GM12873 (cell line): ENCODE measurements at regions not wholly inside any gene's neighbourhood (a gene's known extent, or its start where the extent isn't known, plus 50 kb on each side); places are given as distances from the start of the nearest gene placed in this dataset.

Experiments used
- TF ChIP-seq, protein P1 (sequence below): IDR thresholded peaks from 2 replicates; pipeline ENCODE4 v1.5.1; 2012; ENCODE audit warnings: low read depth, mild to moderate bottlenecking, moderate library complexity, low read length, control low read depth; ENCODE audit not compliant: insufficient read depth; ENCODE audit errors: missing control alignments

DNA sequence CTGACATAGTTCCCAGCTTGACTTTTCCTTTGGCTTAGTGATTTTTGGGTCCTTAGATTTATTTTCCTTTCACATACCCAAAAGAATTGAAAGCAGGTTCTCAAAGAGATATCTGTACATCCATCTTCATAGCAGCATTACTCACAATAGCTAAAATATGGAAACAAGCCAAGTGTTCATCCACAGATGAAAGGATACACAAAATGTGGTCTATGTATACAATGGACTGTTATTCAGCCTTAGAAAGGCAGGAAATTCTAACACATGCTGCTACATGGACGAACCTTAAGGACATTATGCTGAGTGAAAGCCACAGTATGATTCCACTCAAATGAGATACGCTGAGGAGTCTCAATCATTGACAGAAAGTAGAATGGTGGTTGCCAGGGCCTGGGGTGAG, 171.8 kb downstream of the IGLL1 start:
- TF ChIP-seq, protein P1, sequence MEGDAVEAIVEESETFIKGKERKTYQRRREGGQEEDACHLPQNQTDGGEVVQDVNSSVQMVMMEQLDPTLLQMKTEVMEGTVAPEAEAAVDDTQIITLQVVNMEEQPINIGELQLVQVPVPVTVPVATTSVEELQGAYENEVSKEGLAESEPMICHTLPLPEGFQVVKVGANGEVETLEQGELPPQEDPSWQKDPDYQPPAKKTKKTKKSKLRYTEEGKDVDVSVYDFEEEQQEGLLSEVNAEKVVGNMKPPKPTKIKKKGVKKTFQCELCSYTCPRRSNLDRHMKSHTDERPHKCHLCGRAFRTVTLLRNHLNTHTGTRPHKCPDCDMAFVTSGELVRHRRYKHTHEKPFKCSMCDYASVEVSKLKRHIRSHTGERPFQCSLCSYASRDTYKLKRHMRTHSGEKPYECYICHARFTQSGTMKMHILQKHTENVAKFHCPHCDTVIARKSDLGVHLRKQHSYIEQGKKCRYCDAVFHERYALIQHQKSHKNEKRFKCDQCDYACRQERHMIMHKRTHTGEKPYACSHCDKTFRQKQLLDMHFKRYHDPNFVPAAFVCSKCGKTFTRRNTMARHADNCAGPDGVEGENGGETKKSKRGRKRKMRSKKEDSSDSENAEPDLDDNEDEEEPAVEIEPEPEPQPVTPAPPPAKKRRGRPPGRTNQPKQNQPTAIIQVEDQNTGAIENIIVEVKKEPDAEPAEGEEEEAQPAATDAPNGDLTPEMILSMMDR: no peak

DNA sequence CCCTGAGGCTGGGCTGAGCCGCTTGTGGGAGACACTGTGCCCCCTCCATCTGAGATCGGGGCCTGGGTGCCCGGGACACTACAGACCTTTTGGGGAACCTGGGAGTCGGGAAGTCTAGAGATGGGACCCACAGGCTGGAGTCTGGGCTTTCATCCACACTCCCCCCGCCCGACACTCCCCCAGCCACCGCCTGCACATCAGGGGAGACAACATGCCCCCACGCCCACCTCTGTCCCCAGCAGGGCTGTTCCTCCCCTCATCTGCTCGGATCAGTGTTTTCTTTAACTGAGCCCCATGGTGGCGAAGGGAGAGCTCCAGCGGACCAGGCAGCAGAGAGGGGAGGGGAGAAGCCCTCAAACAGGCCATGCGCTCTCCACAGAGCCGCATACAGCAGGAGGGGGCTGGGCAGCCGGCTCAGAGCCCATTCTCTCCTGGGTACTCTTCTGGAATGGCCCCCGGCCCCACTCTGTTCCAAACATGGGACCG, 174.7 kb downstream of the IGLL1 start:
- TF ChIP-seq, protein P1: no peak

DNA sequence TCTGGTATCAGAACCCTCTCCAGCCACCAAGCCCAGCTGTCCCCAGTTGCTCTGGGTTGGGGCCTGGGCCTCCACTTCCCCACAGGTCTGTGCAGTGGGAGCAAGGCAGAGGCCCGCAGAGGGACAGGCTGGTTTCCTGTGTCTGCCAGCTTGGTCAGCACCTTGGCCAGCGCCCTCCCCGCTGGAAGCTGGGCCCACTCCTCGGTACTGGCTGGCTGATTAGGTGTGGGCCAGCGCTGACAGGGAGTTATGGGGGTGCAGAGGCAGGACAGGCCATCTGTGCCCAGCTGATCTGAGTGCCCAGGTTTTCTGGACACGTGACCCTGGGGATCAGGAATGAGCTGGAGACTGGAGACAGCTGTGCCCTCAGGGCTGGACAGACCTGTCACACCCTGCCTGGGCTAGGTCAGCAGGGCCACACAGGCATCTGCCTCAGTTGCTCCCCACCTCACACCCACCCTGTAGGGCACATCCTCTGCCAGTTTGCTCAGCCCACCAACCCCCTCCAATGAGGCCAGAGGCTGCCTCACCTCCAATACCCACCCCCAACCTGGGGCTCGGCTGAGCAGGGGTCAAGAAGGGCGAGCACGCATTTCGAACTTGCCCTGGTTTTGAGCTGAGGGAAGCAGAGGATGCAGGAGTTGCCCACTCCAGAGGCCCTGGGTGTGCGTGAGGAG, 175.3 kb downstream of the IGLL1 start:
- TF ChIP-seq, protein P1: no peak

DNA sequence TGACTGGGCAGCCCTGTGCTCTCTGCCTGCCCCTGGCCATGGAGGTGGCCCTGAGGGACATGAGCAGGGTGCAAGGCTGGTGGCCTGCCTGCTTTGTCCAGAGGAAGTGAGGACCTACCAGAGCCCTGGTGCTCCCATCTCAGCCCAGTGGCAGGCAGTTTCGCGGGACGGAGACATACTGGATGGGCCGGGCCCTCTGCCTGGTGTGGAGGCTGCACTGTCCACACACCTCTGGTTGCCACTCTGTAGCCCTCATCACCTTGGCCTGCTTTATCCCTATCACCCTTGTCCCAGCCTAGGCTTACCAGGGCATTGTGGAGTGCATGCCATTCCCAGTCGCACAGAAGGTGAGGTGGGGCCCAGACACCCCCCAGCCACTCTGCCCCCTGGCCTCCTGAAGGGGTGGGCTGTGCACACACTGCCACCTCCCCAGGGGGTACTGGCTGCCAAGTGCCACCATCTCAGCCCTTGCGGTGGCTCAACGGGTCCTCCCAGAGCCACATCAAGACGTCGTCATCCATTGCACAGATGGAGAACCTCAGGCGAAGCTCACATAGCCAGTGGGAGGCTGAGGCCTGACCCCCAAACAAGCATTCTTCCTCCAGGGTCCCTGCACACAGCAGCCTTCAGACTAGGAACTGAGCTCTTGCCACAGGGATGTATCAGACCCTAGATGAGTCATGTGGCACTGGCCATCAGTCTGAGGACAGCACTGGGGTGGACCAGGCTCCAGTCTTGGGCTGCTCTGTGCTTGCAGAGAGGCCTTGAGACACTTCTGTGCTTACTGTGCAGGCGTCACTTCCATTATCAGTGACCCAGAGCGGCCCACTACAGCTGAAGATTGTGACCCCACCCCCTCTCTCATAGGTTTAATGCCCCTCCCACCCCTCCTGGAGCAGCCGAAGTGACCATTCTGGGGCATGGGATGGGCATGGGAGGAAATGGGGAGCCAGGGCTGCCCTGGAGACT, 176.1 kb downstream of the IGLL1 start:
- TF ChIP-seq, protein P1: no peak

DNA sequence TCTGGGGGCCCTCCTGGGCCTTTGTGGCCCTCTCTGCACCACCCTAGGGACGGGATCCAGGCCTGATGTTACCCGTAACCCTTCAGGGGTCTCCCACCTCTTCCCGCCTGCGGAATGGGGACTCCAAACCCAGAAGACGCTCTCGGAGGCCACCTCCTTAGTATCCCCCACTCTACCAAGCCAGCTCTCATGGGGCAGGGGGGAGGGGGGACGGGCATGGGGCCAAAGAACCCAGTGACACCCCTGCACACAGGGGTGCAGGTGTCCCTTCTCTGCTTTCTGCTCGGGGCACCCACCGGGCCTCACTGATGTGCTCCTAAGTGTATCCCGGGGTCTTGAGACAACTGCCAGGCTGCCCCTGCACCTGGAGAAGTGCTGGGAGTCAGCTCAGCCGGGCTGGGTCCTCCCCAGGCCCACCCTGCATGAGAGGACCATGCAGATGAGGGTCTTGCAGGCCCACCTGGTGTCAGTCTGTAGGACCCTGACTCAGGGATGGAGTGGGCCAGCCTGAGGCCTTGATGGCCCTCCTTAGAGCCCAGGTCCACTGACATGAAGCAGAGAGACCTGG, 176.9 kb downstream of the IGLL1 start:
- TF ChIP-seq, protein P1: no peak

DNA sequence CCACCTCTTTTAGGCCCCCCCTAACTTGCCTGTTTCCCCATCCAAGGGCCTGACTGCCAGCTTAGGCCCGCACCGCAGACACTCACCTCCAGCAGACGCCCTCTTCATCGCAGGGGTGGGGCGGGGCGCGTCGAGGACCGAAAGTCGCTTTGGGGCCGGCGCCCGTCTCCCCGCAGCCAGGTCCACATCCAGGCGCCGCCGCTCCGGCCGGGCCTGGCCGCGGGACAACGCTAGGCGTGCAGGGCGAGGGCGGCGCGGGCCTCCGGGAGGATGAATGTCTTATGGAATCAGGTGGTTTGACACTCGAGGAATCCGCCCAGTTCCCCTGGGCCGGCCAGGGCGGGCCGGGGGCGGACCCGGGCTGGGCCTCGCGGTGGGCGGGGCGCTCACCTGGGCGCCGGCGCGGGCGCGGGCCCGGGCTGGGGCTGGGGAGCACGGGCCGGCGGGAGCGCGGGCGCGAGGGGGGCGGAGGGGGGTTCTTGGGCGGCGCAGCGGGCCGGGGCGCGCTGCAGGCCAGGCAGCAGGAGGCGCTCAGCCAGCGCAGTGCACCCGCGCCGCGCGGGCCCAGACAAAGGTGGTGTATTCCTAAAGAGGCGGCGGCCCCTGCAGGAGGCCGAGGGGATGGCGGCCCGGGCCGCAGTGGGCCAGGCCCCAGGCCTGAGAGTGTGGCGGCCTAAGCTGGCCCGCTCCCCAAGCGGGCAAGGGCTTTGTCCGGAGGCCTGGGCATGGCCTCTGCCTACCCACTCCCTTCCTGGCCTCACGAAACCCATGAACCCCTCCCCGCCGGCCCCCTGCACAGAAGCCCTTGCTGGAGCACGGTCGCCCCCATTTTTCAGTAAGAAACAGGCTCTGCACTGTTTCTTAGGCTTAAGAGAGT, 177.6 kb downstream of the IGLL1 start:
- TF ChIP-seq, protein P1: peak; percentile 68
